ENCODE measurements at regions not wholly inside any gene's neighbourhood (a gene's known extent, or its start where the extent isn't known, plus 50 kb on each side); places are given as distances from the start of the nearest gene placed in this dataset.
"Not testable (repeated sequence)": the region's sequence is repeated elsewhere in the genome, so short reads cannot be mapped to it uniquely, and the experiment has no call there.

GRCh38 chr2:89836326-89836725 lies 1144.9 kb downstream of the RPIA start:
- TF ChIP-seq, protein P1, sequence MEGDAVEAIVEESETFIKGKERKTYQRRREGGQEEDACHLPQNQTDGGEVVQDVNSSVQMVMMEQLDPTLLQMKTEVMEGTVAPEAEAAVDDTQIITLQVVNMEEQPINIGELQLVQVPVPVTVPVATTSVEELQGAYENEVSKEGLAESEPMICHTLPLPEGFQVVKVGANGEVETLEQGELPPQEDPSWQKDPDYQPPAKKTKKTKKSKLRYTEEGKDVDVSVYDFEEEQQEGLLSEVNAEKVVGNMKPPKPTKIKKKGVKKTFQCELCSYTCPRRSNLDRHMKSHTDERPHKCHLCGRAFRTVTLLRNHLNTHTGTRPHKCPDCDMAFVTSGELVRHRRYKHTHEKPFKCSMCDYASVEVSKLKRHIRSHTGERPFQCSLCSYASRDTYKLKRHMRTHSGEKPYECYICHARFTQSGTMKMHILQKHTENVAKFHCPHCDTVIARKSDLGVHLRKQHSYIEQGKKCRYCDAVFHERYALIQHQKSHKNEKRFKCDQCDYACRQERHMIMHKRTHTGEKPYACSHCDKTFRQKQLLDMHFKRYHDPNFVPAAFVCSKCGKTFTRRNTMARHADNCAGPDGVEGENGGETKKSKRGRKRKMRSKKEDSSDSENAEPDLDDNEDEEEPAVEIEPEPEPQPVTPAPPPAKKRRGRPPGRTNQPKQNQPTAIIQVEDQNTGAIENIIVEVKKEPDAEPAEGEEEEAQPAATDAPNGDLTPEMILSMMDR (IDR thresholded peaks at IDR 0.05): not testable (repeated sequence)
- TF ChIP-seq POLR2A (IDR thresholded peaks at IDR 0.05): not testable (repeated sequence)

Data from uterus (tissue), 2 donors.